GM18502 (cell line): ENCODE measurements at regions not wholly inside any gene's neighbourhood (a gene's known extent, or its start where the extent isn't known, plus 50 kb on each side); places are given as distances from the start of the nearest gene placed in this dataset.
"Not testable (repeated sequence)": the region's sequence is repeated elsewhere in the genome, so short reads cannot be mapped to it uniquely, and the experiment has no call there.

Source experiments
- ATAC-seq: cut with Tn5 transposase; IDR thresholded peaks from one replicate; pipeline ENCODE4 v1.9.1; 2021; ENCODE audit warnings: mild to moderate bottlenecking; ENCODE audit not compliant: unreplicated experiment, poor library complexity

DNA sequence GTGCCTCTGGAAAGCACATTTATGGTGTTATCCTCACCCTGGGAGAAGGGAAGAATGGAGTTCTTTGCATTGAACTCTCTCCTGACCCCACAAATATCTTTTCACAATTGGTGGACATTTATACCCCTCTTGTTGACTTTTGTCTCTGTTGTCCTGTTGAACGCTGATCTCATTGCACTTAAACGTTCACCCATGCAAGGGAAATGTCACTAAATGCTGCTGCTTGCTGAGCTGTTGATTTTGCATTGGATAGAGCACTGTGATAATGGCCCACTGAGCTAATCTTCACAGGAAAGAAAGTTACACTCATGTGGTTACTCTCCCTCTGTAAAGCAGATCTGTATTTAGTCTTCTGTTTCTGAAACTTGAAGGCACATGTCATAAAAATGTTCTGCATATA, 133.4 kb downstream of the FZD1 start:
- ATAC-seq, result no peak

DNA sequence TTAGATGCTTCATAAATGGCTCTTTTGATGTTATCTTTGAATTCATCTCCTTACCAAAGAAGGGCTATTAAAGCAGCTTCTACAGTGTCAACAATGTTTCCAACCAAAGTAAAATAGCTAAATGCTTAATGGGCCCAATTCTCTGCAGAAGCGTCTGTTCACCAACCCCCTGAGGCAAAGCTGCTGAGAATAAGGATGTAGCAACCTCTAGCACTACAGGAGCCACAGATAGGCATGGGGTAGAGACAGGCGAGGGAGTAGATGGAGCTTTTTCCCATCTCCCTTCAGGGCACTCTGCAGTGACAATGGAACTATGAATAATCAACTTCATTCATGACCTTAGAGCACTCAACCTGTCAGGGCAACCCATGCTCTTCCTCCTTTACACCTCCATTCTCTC, 134.1 kb downstream of the FZD1 start:
- ATAC-seq, result no peak

DNA sequence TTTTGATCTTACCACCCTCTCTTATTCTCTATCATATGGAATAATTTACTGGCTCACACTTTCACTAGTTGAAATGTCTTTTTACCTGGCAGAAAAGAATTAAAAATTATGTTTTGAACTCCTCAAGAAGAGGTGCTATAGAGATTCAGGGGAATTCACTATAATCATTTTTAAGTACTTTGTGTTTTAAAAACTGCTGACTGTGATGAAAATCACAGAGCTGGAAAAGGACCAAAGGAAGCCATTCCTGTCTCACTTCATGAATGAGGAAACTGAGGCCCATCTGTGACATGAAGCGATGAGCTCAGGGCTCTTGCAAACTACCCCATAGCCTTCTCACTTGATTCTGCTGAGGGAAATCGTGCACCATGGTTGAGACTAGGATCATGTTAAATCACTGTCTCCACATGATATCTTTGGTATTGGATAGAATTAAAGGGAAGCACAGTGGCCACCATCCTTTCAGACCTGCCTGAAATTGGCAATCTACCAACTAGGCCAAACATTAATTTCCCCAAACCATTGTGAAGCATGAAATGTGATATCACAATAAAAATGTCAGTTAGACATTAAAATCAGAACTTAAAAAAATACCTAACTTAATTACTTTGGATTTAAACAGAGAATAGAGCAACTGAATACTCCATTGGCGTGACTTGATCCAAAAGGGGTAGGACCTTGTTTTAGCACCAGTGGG, 141.0 kb downstream of the FZD1 start:
- ATAC-seq, result no peak

DNA sequence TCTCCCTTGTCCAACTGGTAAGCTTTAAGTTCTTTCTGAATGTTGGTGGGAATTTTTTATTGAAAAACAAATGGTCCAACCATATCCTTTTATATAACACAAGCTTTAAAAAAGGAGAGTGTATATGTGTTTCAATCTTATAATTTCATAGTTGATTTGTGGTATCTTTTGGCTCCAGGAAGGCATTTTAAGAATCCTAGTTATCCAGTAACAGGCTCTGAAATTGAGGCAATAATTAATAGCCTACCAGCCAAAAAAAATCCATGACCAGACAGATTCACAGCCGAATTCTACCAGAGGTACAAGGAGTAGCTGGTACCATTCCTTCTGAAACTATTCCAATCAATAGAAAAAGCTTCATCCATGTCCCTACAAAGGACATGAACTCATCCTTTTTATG, 141.6 kb downstream of the FZD1 start:
- ATAC-seq, result not testable (repeated sequence)

DNA sequence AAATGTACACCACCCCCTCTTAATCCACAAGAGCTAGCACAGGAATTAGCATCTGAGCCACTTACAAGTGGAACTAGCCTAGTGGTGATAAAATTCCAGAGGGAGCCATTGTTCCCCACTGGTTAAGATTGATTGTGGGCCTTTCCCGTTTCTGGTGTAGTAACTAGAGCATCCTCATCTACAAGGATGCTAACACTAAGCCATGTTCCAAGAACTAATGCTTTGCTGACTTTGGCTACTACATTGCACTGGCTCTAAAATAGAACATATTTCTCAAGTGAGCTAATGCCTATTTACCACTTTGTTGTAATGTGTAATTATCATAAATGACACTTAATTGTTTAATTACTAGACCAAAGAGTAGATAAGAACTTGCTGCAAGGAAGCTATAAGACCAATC, 143.7 kb downstream of the FZD1 start:
- no peak for ATAC-seq

DNA sequence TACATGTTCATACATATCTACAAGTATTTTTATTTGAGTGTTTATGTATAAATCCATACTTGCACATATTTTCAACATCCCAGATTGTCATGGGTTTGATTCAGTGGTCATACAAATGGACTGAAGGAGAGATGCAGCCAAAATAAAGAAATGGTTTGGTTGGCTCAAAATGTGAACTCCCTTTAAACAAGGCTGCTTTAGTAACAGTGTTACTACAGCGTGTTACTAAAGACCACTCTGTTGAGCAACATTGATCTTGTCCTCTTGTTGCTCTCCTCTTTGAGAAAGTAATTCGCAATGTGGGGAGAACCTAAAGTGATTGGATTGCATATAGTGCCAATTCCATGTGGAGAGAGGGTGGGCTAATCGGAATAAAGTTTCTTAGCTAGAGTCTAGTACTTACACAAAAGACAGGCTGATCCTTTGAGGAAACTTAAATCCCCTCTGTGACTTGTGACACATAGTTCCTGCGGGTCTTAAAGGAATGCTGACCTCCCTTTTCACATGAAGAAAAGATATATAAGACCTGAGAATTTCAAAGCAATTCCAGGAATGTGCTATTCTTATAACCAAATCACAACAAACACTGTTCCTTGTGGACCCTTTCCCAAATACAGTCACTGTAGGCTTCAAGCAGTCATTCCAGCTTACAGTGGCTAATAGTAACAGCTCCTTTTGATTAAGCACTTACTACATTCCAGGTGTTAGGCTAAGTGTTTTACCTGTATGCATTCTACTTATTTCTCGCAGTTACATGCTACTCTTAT, 144.3 kb downstream of the FZD1 start:
- ATAC-seq, result no peak

DNA sequence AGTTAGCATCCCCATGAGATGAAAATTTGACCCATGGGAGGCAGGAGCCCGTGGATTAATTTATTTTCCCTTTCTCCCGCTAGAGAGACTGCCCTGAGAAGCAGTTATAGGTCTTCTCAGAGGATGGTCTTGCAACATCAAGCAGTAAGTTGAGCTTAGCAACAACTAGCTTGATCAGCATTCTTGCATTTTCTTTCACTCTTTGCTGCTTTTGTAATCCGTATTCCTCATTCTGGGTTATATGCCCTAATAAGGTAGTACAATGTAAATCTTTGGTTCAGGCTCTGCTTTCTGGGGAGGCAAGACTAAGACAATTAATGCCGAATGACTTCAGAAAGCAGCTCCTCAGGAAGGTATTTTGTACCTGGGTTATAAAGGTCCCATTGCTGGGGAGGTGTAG, 146.8 kb downstream of the FZD1 start:
- no peak for ATAC-seq

DNA sequence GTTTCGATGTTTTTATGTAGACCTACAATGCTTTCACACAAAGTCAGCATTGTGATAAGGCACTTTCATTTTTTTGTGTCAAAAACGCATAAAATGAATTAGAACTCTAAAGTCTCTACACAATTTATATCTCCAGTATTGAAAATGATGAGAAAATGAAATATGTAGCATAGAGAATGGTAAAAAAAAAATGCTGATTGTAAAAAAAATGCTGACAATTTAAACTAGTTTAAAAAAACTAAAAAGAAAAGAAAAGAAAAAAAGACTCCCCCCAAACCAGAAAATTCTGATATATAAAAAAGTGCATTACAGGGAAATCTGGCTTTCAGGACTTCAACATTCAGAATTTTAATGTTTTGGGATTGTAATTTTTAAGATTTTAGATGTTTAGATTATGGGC, 148.1 kb downstream of the FZD1 start:
- ATAC-seq, result no peak

DNA sequence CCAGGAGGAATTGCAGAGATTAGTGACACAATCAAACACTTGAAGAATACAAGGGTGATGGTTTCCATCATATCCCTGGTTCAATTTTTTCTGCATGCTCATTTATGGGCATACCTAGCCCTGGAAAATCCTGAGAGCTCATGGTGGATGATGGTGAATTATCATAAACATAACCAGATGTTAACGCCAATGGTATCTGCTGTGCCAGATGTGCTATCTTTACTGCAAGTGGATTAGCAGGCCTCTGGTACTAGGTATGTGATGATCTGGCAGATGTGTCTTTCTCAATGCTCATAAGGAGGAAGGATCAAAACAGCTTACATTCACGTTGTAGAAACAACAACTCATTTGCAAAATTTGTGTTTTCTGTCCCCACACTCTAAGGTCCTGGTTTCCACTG, 150.5 kb downstream of the FZD1 start:
- ATAC-seq, result no peak

DNA sequence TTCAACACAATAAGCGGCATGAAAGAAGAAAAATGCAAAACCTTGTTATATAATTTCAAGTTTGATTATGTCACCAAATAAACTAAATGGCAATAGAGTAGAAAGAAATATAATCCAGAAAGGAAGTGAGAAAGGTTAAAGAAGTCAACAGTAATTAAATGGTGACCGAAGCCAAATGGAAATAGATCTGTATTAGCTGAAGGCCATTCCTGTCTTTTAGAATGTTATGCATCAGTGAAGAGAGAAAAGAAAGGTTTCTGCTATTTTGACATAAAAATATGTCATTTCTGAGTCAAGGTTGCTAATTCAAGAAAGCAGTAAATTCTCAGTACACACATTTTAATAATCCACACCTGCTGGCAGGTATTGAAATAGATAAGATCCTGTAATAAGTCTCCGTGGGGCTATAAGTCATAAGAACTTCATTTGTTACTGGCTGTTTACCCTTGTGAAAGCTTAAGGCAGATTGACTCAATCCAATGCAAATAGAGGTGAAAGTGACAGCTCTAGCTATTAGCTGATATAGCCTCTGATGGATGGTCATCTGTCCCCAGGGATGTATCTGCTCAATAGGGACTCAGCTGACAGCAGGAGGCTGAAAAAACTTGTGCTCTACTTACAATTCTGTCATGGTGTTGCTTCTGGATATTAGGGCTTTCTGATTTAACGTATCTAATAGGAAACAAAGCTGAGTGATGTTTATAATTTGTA, 152.1 kb downstream of the FZD1 start:
- no peak for ATAC-seq

DNA sequence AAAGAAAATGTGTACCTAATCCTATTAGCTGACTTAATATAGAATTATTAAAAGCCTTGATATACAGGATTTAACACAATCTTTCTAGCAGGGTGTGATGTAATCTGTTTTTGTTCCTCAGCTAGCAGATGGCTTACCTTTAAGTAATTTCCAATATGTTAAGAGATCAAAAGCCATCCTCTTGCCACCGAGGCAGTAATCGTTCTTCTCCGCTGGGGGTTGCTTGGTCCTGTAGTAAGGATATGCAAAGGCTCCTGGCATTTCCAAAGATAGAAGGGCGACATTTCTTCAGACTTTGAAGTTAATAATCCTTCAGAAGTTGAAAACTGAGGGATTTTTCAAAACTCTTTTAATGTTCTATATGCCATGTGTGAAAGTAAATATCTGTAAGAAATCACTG, 156.4 kb downstream of the FZD1 start:
- no peak for ATAC-seq

DNA sequence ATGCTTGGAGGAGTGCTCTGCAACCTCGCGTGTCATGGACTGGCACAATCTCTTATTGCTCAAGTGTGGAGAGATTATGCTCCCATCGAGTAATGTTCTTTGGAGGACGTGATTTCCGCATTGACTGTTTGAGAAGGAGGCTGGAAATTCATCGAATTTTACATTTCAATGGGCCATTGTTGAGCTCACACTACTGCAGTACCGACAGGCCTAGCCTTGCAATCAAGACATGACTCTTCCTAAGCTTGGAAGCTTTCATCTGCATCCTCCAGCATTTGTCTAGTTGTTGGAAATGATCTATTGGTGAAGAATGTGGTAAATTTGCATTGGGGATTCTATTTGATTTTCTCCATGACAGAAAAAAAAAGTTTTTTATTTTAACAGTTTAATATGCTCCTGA, 156.8 kb downstream of the FZD1 start:
- no peak for ATAC-seq

DNA sequence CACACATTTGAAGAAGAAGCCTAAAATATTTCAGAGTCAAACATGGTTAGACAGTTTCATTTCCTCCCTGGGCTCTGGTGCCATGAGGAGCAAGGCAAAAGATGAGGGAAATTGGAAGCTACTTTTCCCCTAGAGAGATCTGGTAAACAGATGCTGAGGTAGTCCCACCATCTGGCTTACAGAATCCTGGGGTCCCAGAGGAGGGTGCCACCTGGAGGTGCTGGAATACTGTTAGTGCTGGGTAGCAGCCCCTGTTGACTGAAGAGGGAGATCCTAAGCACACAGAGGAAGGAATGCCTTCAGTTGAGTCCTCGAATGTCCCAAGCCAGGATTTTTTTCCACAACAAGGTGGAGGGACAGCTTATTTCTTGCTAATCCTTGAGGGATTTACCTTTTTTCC, 160.1 kb downstream of the FZD1 start:
- ATAC-seq, result no peak

DNA sequence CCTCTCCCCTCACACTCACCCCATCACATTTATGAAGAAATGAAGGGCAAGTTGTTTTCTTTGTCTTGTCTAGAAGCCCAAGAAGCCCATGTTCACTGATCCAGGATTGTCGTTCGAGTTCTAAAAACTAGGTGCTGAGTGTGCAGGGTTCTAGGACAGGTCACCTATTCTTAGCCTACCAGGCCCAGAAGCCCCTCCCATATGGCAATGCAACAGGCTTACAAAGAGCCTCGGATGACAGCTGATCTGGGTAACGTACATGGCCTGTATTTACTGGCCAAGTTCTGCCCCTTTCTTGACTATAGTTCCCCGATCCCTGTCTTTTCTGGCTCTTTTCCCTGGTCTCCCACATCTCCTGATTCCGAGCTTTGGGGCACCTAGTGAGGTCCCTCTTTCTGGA, 160.9 kb downstream of the FZD1 start:
- ATAC-seq, result no peak

DNA sequence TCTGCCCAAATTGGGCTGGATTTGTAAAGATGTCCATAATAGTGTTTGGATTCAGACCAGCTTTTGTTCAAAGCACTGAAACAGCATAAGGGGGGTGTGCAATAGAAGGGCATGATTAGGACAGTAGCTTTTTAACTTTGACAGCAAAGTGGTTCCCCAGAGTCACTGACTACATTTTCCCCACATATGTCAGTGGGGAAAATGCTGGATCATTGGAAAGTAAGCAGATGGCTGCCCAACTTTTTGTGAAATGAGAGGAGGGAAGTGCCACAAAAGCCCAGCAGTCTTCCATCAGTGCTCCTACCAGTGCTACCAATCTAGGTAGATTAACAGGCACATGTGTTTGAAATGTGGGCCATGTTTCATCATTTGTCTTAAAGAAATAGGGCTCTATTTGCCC, 162.8 kb downstream of the FZD1 start:
- no peak for ATAC-seq

DNA sequence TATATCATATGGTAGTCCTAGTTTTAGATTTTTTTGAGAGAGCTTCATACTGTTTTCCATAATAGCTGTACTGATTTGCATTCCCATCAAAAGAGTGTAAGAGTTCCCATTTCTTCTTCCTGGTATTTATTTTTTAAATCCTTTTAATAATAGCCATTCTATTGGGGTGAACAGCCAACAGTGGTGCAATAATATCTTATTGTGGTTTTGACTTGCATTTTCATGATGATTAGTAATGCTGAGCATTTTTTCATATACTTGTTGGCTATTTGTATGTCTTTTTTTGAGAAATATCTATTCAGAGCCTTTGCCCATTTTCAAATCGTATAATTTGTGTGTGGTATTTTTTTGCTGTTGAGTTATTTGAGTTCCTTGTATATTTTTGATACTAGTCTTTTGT, 167.4 kb downstream of the FZD1 start:
- no peak for ATAC-seq

DNA sequence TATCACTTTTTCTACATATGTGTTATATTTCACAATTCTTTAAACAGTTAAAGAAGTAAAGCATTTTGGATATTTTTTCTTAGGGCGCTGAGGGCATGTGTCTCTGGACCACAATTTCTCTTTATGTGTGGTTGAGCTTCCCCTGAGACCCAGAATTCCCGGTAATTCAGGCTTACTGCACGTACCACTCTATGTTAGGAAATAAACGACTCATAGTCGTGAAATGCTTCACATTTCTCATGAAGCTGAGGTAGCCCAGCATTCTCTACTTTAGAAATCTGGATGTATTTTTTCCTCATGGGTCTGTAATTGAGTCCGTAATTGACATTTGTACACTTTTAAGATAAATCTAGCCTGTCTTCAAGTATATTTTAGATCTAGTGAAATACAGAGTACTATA, 170.6 kb downstream of the FZD1 start:
- ATAC-seq, result no peak

DNA sequence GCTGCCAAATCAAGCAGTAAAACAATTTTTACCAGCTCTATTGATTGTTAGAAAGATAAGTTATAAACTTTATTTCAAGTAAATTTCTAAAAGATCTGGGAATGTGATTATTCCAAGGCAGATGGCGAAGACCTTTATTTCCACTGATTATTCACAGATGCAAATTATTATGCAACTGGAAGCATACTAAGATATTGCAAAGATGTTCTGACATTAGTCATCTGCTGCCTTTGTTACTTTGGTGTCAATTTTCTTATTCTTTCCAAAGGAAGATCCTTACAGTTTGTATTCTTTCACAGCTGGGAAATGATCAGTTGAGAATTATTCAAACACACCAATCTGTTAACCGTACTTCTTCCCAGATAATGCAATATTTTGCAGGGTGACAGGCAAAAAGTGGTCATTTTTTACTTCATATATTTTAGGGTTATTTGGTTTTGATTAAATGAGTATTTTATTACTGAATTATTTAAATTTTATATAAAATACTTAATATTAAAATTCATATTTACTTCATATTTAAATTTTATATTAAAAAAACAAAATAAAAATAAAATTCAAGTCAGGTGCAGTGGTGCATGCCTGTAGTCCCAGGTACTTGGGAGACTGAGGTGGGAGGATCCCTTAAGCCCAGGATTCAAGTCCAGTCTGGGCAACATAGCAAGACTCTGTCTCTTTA, 171.3 kb downstream of the FZD1 start:
- no peak for ATAC-seq

DNA sequence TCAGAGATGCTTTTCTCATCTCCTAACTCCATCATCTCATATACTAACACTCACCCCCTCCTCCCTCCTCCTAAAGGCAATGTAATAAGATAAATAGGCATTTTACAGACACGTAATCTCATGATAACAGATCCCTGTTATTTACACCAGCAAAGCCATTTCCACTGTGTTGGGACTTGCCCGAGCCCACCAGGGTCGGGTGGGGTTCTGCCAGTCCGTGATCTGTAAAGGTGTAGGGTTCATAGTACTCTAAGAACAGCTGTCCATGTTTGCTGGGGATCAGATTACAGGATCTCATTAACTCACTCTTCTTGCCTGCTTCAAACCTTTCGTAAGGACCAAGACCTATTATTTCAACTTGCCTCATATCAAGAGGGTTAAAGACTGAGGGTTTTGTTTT, 172.4 kb downstream of the FZD1 start:
- ATAC-seq, result no peak

DNA sequence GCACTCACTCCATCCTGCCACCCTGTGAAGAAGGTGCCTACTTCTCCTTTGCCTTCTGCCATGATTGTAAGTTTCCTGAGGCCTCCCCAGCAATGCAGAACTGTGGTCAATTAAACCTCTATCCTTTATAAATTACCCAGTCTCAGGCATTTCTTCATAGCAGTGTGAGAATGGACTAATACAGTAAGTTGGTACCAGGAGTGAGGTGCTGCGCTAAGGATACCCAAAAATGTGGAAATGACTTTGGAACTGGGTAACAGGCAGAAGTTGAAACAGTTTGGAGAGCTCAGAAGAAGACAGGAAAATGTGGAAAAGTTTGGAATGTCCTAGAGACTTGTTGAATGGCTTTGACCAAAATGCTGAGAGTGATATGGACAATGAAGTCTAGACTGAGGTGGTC, 176.0 kb downstream of the FZD1 start:
- not testable (repeated sequence) for ATAC-seq

DNA sequence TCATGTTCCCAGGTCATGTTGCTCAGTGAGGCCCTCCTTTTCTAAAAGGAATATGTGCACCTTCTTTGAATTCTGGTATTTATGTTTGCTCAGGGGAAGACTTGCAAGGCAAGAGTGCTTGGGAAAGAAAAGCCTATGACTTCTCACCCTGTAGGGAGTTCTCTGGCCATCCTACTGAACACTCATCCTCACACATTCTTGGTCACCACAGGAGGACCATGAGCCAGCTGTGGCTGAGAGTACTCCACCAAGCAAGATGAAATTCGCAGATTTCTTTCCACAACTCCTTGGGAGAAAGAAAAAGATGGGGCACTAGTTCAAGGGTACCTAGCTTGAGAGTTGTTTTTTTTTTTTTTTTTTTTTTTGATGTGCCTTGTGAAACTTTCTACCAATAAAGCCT, 179.6 kb downstream of the FZD1 start:
- ATAC-seq, result no peak
